ENCODE measurements at regions not wholly inside any gene's neighbourhood (a gene's known extent, or its start where the extent isn't known, plus 50 kb on each side); places are given as distances from the start of the nearest gene placed in this dataset.

- no peaks in the 10 kb centered on the region for H3K27me3 ChIP-seq (ENCODE audit: control insufficient read depth in 2 of 2, insufficient read depth in 2 of 2, low read length in 2 of 2)
- DNase-seq (ENCODE audit: low read depth, low spot score): peak; percentile 16
- ChIA-PET POLR2A (no interaction called here), CTCF (interaction anchor here (2.0 kb wide), 1 partner anchor 346 kb away, joined by 7 read pairs; no protein-coding TSS in a partner anchor)
- no peaks in the 10 kb centered on the region for H3K9me1 ChIP-seq (replicated peaks; ENCODE audit: control insufficient read depth, extremely low read depth, insufficient read depth, low read length)
- H3K4me2 ChIP-seq (ENCODE audit: insufficient read depth, low read length): no peak overlapping the region
- H2AFZ ChIP-seq (ENCODE audit: low read depth, low read length): peak overlapping the region; percentile 76
- H4K20me1 ChIP-seq (replicated peaks; ENCODE audit: control insufficient read depth, extremely low read depth, insufficient read depth, low read length): no peaks in the 10 kb centered on the region
- no peak overlapping the region for H3K27ac ChIP-seq (ENCODE audit: insufficient read depth, low read depth, low read length)
- H3K36me3 ChIP-seq (ENCODE audit: control insufficient read depth in 2 of 2, extremely low read depth in 1 of 2, insufficient read depth in 2 of 2, low read length in 2 of 2): no peaks in the 10 kb centered on the region
- H3K4me3 ChIP-seq (replicated peaks in 1 of 3; ENCODE audit: insufficient read depth in 1 of 3, low read depth in 1 of 3, low read length in 3 of 3): no peak overlapping the region
- H3K4me1 ChIP-seq (ENCODE audit: control insufficient read depth, extremely low read depth, insufficient read depth, low read length): peaks cover 3% of the 10 kb centered on the region
- no peaks in the 10 kb centered on the region for H3K79me2 ChIP-seq (ENCODE audit: control insufficient read depth, insufficient read depth, low read length)
- H3K9ac ChIP-seq (replicated peaks; ENCODE audit: extremely low read depth, insufficient read depth, low read length): no peak overlapping the region
- no peaks in the 10 kb centered on the region for H3K9me3 ChIP-seq (replicated peaks; ENCODE audit: control insufficient read depth, insufficient read depth, low read length)
- no peak for FAIRE-seq
- no TSS peak for BruUV-seq (replicated peaks)
- no peak for TF ChIP-seq CTCF (IDR thresholded peaks at IDR 0.05; ENCODE audit: extremely low read depth in 1 of 2, insufficient read depth in 1 of 2, low read depth in 1 of 2, low read length in 2 of 2)
- dilution Hi-C loops (cut with MboI; ENCODE audit: extremely low pct_ligation_motif_present, low sequenced_read_pairs): no loop called here
- intact Hi-C loops (cut with micrococcal nuclease): loop anchor here (10.0 kb wide), 1 partner anchor 343 kb away; no protein-coding TSS in a partner anchor
Observed at GRCh38 chr13:64817691-64818090, 2412.4 kb downstream of the PCDH9 start.

- Histone ChIP-seq H3K27me3 (ENCODE audit: control insufficient read depth in 2 of 2, insufficient read depth in 2 of 2, low read length in 2 of 2) (no peaks in the 10 kb centered on the region), H3K79me2 (ENCODE audit: control insufficient read depth, insufficient read depth, low read length) (no peaks in the 10 kb centered on the region), H3K4me1 (ENCODE audit: control insufficient read depth, extremely low read depth, insufficient read depth, low read length) (peaks cover 17% of the 10 kb centered on the region), H3K4me3 (replicated peaks in 1 of 3; ENCODE audit: insufficient read depth in 1 of 3, low read depth in 1 of 3, low read length in 3 of 3) (no peak overlapping the region), H3K27ac (ENCODE audit: insufficient read depth, low read depth, low read length) (peak overlapping the region; percentile 69), H3K4me2 (ENCODE audit: insufficient read depth, low read length) (peak overlapping the region; percentile 87), H2AFZ (ENCODE audit: low read depth, low read length) (peak overlapping the region; percentile 95), H4K20me1 (replicated peaks; ENCODE audit: control insufficient read depth, extremely low read depth, insufficient read depth, low read length) (no peaks in the 10 kb centered on the region), H3K9me3 (replicated peaks; ENCODE audit: control insufficient read depth, insufficient read depth, low read length) (no peaks in the 10 kb centered on the region), H3K36me3 (ENCODE audit: control insufficient read depth in 2 of 2, extremely low read depth in 1 of 2, insufficient read depth in 2 of 2, low read length in 2 of 2) (no peaks in the 10 kb centered on the region), H3K9me1 (replicated peaks; ENCODE audit: control insufficient read depth, extremely low read depth, insufficient read depth, low read length) (no peaks in the 10 kb centered on the region), H3K9ac (replicated peaks; ENCODE audit: extremely low read depth, insufficient read depth, low read length) (peak overlapping the region; percentile 9)
- ChIA-PET CTCF (interaction anchor here (0.6 to 1.0 kb wide), 2 partner anchors 10 to 42 kb away, joined by 3 read pairs; no protein-coding TSS in a partner anchor), POLR2A (no interaction called here)
- TF ChIP-seq JUN (IDR thresholded peaks at IDR 0.05; ENCODE audit: borderline replicate concordance, insufficient read depth, insufficient read length, low read depth) (peak; percentile 35), CTCF (IDR thresholded peaks at IDR 0.05; ENCODE audit: extremely low read depth in 1 of 2, insufficient read depth in 1 of 2, low read depth in 1 of 2, low read length in 2 of 2) (no peak), FOS (IDR thresholded peaks at IDR 0.05; ENCODE audit: borderline replicate concordance, insufficient read depth, low read length) (peak; percentile 78), MYC (IDR thresholded peaks at IDR 0.05; ENCODE audit: low read depth, low read length) (no peak), MAX (IDR thresholded peaks at IDR 0.05; ENCODE audit: insufficient read depth, insufficient read length) (no peak), POLR2AphosphoS5 (IDR thresholded peaks at IDR 0.05; ENCODE audit: insufficient read depth, low read depth, low read length) (no peak)
- DNase-seq (ENCODE audit: low read depth, low spot score): peak; percentile 65
- intact Hi-C loops (cut with micrococcal nuclease) (loop anchor here (5.0 to 10.0 kb wide), 2 partner anchors 88 to 336 kb away; no protein-coding TSS in a partner anchor), dilution Hi-C loops (cut with MboI; ENCODE audit: extremely low pct_ligation_motif_present, low sequenced_read_pairs) (no loop called here)
- BruUV-seq (replicated peaks): no TSS peak
- no peak for FAIRE-seq
Observed at GRCh38 chr13:64810750-64811149, 2419.4 kb downstream of the PCDH9 start.

Measured in endothelial cell of umbilical vein (primary cell).